ENCODE measurements at regions not wholly inside any gene's neighbourhood (a gene's known extent, or its start where the extent isn't known, plus 50 kb on each side); places are given as distances from the start of the nearest gene placed in this dataset.

DNA sequence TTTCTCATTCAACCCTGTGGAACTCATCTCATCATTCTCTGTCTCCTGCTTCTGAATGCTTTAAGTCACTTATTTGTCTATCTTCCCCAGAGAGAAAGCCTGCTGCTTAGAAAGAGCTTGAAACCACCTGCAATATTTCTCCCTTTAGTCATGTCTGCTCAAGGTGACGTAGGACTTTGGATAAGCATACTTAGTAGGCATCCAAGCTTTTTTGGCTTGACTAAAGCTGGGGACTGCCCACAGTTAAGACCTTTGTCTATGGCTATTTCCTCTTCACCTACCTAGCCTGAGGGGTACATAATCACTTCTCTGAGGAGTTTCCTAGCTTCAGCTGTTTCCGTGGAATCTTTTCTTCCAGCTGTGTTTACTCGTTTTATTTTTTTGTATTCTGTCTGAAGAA, 665.8 kb upstream of the CAMK1G start:
- H3K79me2 ChIP-seq (ENCODE audit: insufficient read depth, low read length) = no peaks in the 10 kb centered on the region
- H4K20me1 ChIP-seq (ENCODE audit: insufficient read depth, low read length, poor library complexity, severe bottlenecking) = no peaks in the 10 kb centered on the region
- no peaks in the 10 kb centered on the region for H3K9me3 ChIP-seq (ENCODE audit: insufficient read depth, low read depth, low read length)
- H3K36me3 ChIP-seq (ENCODE audit: insufficient read depth, low read length) = no peaks in the 10 kb centered on the region
- H3F3A ChIP-seq (ENCODE audit: low read depth) = no peaks in the 10 kb centered on the region
- 0 out of 2 replicates have a peak, but pooled peaks cover 3% of the 10 kb centered on the region for H3K9me2 ChIP-seq (replicated peaks; ENCODE audit: low read depth, low read length)
- H3K4me3 ChIP-seq (ENCODE audit: low read length, poor library complexity, severe bottlenecking) = no peak overlapping the region
- H3K27me3 ChIP-seq (ENCODE audit: insufficient read depth, low read length, poor library complexity, severe bottlenecking) = no peaks in the 10 kb centered on the region
- no peaks in the 10 kb centered on the region for H3K4me1 ChIP-seq (ENCODE audit: insufficient read depth, low read length, poor library complexity, severe bottlenecking)
- H2AFZ ChIP-seq (ENCODE audit: low read length) = no peak overlapping the region
- H3K4me2 ChIP-seq (ENCODE audit: low read depth, low read length, poor library complexity, severe bottlenecking) = no peak overlapping the region
- no peak for TF ChIP-seq EZH2phosphoT487 (IDR thresholded peaks at IDR 0.05; ENCODE audit: borderline replicate concordance)
- TF ChIP-seq, protein P1, sequence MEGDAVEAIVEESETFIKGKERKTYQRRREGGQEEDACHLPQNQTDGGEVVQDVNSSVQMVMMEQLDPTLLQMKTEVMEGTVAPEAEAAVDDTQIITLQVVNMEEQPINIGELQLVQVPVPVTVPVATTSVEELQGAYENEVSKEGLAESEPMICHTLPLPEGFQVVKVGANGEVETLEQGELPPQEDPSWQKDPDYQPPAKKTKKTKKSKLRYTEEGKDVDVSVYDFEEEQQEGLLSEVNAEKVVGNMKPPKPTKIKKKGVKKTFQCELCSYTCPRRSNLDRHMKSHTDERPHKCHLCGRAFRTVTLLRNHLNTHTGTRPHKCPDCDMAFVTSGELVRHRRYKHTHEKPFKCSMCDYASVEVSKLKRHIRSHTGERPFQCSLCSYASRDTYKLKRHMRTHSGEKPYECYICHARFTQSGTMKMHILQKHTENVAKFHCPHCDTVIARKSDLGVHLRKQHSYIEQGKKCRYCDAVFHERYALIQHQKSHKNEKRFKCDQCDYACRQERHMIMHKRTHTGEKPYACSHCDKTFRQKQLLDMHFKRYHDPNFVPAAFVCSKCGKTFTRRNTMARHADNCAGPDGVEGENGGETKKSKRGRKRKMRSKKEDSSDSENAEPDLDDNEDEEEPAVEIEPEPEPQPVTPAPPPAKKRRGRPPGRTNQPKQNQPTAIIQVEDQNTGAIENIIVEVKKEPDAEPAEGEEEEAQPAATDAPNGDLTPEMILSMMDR (conservative IDR thresholded peaks at IDR 0.05; ENCODE audit: low read length) = no peak
- no peak overlapping the region for H3K9ac ChIP-seq (ENCODE audit: low read depth, low read length, poor library complexity, severe bottlenecking)

DNA sequence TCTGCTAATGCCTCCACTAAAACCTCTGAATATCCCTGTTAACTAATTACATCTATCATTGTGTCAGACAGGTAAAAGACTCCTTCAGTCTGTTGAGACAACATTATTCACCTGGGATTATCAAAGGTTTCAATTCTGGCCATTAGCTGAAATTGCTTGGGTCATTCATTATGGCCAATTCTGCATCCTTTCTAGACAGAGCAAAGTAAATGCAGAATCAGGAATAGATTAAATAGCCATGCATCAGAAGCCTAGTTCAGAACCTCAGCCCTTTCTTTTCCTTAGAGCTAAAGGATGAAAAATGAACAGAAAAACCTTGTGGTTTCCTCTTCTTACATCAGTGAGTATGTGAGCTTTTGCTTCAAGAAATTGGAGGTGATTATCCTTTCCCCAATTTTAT, 665.4 kb upstream of the CAMK1G start:
- Histone ChIP-seq H4K20me1 (ENCODE audit: insufficient read depth, low read length, poor library complexity, severe bottlenecking) (no peaks in the 10 kb centered on the region), H3K36me3 (ENCODE audit: insufficient read depth, low read length) (no peaks in the 10 kb centered on the region), H3K9me2 (replicated peaks; ENCODE audit: low read depth, low read length) (0 out of 2 replicates have a peak, but pooled peaks cover 3% of the 10 kb centered on the region), H3K9me3 (ENCODE audit: insufficient read depth, low read depth, low read length) (no peaks in the 10 kb centered on the region), H3F3A (ENCODE audit: low read depth) (no peaks in the 10 kb centered on the region), H2AFZ (ENCODE audit: low read length) (no peak overlapping the region), H3K9ac (ENCODE audit: low read depth, low read length, poor library complexity, severe bottlenecking) (no peak overlapping the region), H3K4me1 (ENCODE audit: insufficient read depth, low read length, poor library complexity, severe bottlenecking) (no peaks in the 10 kb centered on the region), H3K79me2 (ENCODE audit: insufficient read depth, low read length) (no peaks in the 10 kb centered on the region), H3K4me3 (ENCODE audit: low read length, poor library complexity, severe bottlenecking) (no peak overlapping the region), H3K4me2 (ENCODE audit: low read depth, low read length, poor library complexity, severe bottlenecking) (no peak overlapping the region), H3K27me3 (ENCODE audit: insufficient read depth, low read length, poor library complexity, severe bottlenecking) (no peaks in the 10 kb centered on the region)
- TF ChIP-seq EZH2phosphoT487 (IDR thresholded peaks at IDR 0.05; ENCODE audit: borderline replicate concordance) = no peak

DNA sequence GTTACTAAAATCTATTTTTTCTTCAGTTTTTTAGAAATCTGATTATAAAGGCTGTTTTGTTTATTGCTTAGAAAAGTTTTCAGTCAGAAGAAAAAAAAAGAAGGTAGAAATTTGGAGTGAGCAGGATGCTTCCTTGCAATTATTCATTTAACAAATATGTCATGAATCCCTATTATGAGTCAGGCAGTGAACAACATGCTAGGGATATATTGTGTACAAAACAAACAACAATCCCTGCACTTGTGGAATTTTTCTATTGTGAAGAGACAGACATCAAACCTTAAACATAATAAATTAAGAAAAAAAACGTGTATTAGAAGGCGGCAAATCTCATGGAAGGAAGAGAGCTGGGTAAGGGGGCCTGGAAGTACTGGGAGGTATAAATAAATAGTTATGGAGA, 664.1 kb upstream of the CAMK1G start:
- H3K4me2 ChIP-seq (ENCODE audit: low read depth, low read length, poor library complexity, severe bottlenecking) = no peak overlapping the region
- no peak overlapping the region for H2AFZ ChIP-seq (ENCODE audit: low read length)
- 0 out of 2 replicates have a peak, but pooled peaks cover 3% of the 10 kb centered on the region for H3K9me2 ChIP-seq (replicated peaks; ENCODE audit: low read depth, low read length)
- no peak overlapping the region for H3K4me3 ChIP-seq (ENCODE audit: low read length, poor library complexity, severe bottlenecking)
- H3K36me3 ChIP-seq (ENCODE audit: insufficient read depth, low read length) = no peaks in the 10 kb centered on the region
- H3K4me1 ChIP-seq (ENCODE audit: insufficient read depth, low read length, poor library complexity, severe bottlenecking) = no peaks in the 10 kb centered on the region
- H3K9ac ChIP-seq (ENCODE audit: low read depth, low read length, poor library complexity, severe bottlenecking) = no peak overlapping the region
- no peaks in the 10 kb centered on the region for H4K20me1 ChIP-seq (ENCODE audit: insufficient read depth, low read length, poor library complexity, severe bottlenecking)
- H3K9me3 ChIP-seq (ENCODE audit: insufficient read depth, low read depth, low read length) = no peaks in the 10 kb centered on the region
- no peaks in the 10 kb centered on the region for H3K27me3 ChIP-seq (ENCODE audit: insufficient read depth, low read length, poor library complexity, severe bottlenecking)
- no peak for TF ChIP-seq EZH2phosphoT487 (IDR thresholded peaks at IDR 0.05; ENCODE audit: borderline replicate concordance)
- TF ChIP-seq, protein P1 (conservative IDR thresholded peaks at IDR 0.05; ENCODE audit: low read length) = no peak
- H3F3A ChIP-seq (ENCODE audit: low read depth) = no peaks in the 10 kb centered on the region
- H3K79me2 ChIP-seq (ENCODE audit: insufficient read depth, low read length) = no peaks in the 10 kb centered on the region

DNA sequence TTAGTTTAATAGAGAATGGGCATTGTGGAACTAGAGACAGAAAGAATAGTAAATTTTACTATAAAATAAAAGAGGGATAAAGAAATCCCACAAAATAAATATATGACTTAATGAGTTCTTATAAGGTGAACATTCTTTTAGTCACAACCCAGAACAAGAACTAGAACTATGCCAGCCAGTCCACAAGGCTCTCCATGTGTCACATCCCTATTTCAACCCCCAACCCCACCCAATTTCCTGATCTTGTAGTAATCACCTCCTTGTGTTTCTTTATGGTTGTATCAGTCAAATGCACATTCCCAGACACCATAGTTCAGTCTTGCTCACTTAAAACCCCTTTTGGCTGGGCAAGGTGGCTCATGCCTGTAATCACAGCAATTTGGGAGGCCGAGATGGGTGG, 662.3 kb upstream of the CAMK1G start:
- Histone ChIP-seq H3K4me1 (ENCODE audit: insufficient read depth, low read length, poor library complexity, severe bottlenecking) (no peaks in the 10 kb centered on the region), H3K9me2 (replicated peaks; ENCODE audit: low read depth, low read length) (0 out of 2 replicates have a peak, but pooled peaks cover 3% of the 10 kb centered on the region), H3K4me3 (ENCODE audit: low read length, poor library complexity, severe bottlenecking) (no peak overlapping the region), H3F3A (ENCODE audit: low read depth) (no peaks in the 10 kb centered on the region), H3K79me2 (ENCODE audit: insufficient read depth, low read length) (no peaks in the 10 kb centered on the region), H3K9me3 (ENCODE audit: insufficient read depth, low read depth, low read length) (no peaks in the 10 kb centered on the region), H3K4me2 (ENCODE audit: low read depth, low read length, poor library complexity, severe bottlenecking) (no peak overlapping the region), H2AFZ (ENCODE audit: low read length) (no peak overlapping the region), H3K36me3 (ENCODE audit: insufficient read depth, low read length) (no peaks in the 10 kb centered on the region), H3K9ac (ENCODE audit: low read depth, low read length, poor library complexity, severe bottlenecking) (no peak overlapping the region), H4K20me1 (ENCODE audit: insufficient read depth, low read length, poor library complexity, severe bottlenecking) (no peaks in the 10 kb centered on the region), H3K27me3 (ENCODE audit: insufficient read depth, low read length, poor library complexity, severe bottlenecking) (no peaks in the 10 kb centered on the region)
- TF ChIP-seq, protein P1 (conservative IDR thresholded peaks at IDR 0.05; ENCODE audit: low read length) = no peak
- TF ChIP-seq EZH2phosphoT487 (IDR thresholded peaks at IDR 0.05; ENCODE audit: borderline replicate concordance) = no peak

Data from Loucy (cell line).